NCI-H2227 (cell line): ENCODE measurements at regions not wholly inside any gene's neighbourhood (a gene's known extent, or its start where the extent isn't known, plus 50 kb on each side); places are given as distances from the start of the nearest gene placed in this dataset.

ENCODE experiments used
- DNase-seq: peaks from one replicate; lab custom pipeline; 2025; ENCODE audit not compliant: unreplicated experiment; lab: John Stamatoyannopoulos, UW

DNA sequence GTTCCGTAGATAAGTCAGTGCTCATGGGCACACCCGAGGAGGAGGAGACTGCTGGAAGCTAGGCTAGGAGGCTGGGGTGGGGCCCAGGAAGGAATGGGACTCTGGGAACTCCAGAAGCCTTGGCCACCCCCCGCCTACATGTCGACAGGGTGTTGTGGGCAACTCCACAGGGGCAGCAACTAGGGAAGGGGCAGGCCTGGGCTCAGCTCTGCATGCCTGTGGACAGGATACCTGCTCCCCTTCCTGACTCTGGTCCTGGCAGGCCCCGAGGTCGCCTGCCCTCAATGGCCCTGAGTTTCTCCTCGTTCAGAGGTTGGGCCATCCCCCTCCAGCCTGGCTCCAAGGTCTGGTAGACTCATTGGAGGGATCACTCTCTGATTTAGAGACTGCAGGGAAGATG is 138.9 kb upstream of the LINGO1 start:
- no peak for DNase-seq

GRCh38 chr15:77769700-77770099 is 137.0 kb upstream of the LINGO1 start:
- no peak for DNase-seq

DNA sequence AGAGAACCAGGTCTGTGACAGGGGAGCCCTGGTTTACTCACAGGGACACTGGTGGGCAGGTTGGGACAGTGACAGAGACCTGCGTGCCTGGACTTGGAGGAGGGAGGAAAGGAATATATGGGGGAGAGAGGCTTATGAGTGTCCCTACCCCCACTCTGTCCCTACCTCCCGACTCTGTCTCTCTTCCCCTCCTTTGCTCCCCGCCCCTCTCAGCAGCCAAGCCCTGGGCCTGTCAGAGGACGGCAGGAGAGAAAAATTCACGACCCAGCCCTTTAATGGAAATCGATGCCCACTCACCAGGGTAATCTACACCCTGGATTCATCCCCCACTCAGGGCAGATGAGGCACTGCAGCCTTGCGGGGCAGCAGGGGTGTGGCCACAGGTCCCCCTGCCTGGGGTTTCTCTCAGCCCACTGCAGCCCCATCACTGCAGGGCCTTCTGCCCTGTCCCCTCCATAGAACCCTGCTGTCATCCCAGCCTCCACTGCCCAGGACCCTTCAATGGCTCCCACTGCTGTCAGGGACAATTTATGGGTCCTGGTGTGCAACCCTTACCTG is 135.9 kb upstream of the LINGO1 start:
- DNase-seq: no peak

- no peak for DNase-seq
These were observed 135.4 kb upstream of the LINGO1 start for GRCh38 chr15:77768107-77768506.

DNA sequence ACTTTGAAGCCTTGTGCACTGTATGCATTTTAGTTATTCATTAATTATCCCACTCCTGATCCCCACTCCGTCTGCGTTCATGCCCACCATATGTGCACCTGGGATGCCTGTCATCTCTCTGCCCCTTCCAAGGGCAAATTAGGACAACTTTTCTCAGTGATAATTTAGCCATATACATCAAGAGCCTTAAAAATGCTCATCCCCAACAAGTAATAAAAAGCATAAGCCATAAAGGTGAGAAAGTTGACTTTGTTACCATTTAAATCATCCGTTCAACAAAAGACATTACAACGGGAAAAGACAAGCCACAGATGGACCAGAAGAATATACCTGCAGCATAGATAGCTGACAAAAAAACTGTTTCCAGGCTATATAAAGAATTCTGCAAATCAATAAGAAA is 131.4 kb upstream of the LINGO1 start:
- no peak for DNase-seq

- DNase-seq: no peak
These were observed 130.1 kb upstream of the LINGO1 start for GRCh38 chr15:77762747-77763355.

DNA sequence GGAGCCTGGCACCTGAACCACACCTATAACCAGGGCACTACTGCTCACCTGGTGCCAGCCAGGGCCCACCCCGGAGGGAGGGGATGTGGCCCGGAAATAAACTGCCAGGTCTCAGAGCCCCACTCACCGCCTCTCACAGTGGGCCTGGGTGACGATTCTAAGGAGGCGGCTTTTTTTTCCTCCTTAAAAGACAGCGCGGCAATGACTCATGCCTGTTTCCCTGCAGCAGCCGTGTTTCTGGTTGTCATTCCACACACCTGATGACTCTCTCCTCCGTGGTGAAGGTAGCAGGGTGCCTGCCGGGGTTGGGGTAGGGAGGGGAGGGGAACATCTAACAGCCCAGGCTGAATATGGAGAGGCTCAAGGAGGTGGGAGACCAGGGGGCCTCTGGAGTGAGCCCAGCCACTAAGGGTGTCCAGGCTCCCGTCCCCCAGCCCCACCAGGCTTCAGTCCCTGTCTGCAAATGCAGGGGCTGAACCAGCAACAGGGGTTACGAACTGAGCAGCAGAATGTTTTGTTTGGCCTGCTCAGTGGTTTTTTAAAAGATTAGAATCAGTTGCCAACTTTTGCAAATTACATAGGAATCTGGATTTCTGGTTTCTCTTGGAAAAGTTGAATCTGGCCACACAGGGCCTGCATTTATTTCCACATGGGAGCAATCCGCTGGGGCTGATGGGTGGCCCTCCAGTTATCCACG is 127.3 kb upstream of the LINGO1 start:
- no peak for DNase-seq

GRCh38 chr15:77753939-77754338 is 121.2 kb upstream of the LINGO1 start:
- no peak for DNase-seq

- no peak for DNase-seq
These were observed 120.7 kb upstream of the LINGO1 start for GRCh38 chr15:77753281-77753873.

- DNase-seq: no peak
These were observed 117.4 kb upstream of the LINGO1 start for GRCh38 chr15:77749998-77750540.

DNA sequence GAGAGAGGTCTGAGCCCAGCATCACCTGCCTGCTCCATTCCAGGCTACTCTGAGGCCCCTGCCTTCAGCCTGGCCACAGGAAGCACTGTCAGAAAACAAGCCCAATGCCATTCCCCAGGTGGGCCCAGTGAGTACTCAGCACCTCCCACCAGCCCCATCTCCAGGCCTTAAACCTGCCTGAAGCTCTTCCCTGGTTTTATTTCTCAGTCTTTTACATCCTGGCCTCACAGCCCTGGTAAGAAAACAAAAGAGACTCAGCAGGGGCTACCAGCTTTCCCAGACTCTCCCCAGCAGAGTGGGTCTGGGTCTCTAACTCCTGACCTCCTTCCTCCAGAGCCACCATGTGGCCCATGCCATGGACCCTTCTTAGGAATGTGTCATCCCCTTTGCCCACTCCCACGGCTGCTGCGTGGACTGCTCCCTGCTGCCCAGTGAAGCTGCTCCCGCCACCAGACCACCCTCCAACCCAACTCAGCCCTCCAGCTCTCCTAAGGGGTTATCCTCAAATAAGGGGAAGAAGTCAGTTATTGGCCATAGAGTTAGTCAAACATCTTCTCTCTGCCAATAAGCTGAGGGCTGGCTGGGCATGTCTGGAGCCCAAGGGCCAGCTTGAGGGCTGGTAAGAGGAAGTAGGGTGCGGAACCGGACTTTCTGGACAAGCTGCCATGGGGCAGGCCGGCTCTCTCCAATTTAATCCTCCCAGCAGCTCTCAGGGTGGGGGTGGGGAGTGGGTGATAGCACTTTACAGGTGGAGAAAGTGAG is 116.7 kb upstream of the LINGO1 start:
- no peak for DNase-seq

GRCh38 chr15:77748078-77749064 is 115.7 kb upstream of the LINGO1 start:
- DNase-seq: no peak

DNA sequence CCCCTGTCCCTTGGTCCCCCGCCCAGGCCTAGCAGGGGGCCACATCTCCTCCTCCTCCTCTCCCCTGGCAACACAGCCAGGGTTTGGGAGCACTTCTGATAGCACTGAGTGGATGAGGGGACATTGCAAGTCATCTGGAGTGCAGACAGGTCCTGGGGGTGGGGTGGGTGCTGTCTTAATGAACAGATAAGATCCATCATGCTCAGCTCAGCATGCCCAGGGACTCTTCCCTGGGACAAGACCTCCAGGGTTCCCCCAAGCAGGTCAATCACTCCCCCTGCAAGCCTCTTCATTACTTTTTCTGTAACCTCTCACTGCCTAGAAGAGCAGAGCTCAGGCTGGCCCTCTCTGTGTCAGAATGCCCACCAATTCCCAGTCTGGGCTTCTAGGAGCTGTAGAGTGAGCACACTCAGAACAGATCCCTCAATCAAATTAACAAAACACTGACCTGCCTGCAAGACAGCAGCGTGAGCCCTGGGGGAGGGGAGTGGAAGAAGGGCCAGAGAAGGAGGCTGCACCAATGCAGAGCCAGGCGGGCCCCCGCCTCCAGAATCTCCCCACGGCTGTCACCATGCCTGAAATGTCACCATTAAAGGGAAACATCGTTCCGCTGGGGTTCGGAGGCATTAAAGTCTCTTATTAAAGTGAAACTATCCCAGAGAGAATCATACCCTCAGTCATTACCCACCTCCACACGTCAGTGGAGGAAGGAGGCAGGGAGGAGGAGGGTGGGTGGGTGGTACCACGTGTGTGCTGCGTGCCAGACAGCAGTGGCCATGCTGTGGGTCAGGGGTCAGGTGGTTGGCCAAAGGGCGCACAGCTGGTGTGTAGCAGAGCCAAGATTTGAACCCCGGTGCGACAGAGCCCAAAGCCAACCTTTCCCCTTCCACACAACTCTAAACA is 114.7 kb upstream of the LINGO1 start:
- peak; percentile 24 for DNase-seq

GRCh38 chr15:77746254-77747174 is 113.8 kb upstream of the LINGO1 start:
- DNase-seq: no peak

DNA sequence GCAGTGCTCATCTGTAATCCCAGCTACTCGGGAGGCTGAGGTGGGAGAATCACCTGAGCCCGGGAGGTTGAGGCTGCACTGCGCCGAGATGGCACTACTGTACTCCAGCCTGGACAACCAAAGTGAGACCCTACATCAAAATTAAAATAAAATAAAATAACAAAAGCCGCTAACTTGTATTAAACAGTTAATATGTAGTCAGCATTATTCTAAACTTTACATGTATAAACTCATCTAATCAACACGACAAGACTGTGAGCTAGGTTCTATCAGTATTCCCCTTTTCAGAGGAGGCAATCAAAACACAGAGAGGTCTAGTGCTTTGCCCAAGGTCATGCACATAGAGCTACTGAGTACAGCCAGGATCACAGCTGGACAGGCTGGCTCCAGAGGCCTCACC is 111.7 kb upstream of the LINGO1 start:
- DNase-seq: no peak

- no peak for DNase-seq
These were observed 109.9 kb upstream of the LINGO1 start for GRCh38 chr15:77742570-77742969.

DNA sequence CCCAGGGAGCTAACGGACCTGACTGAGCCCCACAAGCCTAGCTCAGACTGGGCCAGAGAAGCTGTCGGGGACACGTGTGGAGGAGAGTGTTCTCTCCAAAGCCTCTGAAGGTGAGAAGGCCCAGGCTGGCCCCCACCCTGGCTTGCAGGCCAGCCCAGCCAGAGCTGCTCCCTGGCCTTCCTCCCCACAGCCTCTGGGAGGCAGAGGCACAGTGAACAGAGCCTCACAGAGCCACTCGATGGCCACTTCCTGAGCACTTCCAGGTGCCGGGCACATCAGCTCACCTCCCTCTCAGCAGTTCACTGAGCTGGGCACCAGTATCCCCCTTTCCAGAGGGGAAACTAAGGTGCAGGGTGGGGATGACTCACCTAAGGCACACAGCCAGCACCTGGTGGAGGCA is 109.4 kb upstream of the LINGO1 start:
- DNase-seq: no peak

DNA sequence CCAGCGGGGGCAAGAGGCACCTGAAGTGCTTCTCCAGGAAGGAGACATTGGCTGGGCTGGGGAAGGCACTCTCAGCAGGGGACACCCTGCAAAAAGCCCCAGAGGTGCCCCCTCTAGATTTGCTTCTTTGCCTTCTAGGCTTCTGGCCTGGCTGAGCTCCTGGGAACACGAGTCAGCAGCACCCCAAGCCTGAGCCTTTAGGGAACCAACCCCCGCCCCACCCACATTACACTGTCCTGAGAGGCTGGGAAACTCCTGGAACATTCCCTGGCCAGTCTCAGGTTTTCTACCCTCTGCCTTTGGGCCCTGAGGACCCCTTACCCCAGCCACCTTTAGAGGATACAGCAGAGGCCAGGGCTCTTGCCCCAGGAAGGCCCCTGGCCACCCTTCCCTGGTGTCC is 108.4 kb upstream of the LINGO1 start:
- no peak for DNase-seq
